Renal cortex interstitium (tissue), 11 donors: ENCODE measurements at regions not wholly inside any gene's neighbourhood (a gene's known extent, or its start where the extent isn't known, plus 50 kb on each side); places are given as distances from the start of the nearest gene placed in this dataset.
"Not testable (repeated sequence)": the region's sequence is repeated elsewhere in the genome, so short reads cannot be mapped to it uniquely, and the experiment has no call there.

ENCODE experiments used
- DNase-seq, 11 donors: peaks; one replicate each; pipeline ENCODE4 v3.0.0-alpha.2; 2013; ENCODE audit warnings: low read depth in 9 of 11, low spot score in 4 of 11; ENCODE audit errors: extremely low read depth in 1 of 11

DNA sequence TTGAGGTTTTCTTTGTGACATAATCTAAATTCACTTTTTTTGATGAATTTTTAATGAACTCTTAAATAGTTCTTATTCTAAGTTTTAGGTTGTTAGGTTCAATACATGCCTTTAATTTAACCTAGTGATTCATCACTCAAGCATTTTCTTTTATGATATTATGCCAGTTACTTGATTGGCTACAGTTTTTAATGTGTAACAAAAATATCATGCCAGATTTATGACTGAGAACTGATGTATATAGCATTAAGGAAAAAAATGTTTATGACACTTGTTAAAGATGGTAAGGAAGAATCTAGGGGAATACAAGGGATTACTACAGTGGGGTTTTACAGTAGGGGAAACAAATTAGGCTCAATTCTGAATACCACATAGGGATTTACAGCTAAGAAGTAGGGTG, 103.1 kb downstream of the VGLL3 start:
- no peak for DNase-seq

DNA sequence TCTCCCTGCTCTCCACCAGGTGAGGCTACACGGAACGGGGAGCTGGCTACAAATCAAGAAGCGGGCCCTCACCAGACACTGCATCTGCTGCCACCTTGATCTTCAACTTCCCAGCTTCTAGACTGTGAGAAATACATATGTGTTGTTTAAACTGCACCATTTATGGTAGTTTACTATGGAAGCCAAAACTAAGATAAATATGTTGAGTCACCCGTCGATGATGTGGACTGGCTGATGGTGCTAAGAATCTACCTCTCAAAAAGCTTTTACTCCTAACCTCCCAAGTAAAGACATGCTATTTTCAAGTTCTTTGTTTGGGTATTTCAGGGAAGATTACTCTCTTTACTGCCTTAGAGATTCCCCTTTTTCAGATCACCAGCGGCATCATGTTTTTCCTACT, 110.9 kb downstream of the VGLL3 start:
- no peak for DNase-seq

DNA sequence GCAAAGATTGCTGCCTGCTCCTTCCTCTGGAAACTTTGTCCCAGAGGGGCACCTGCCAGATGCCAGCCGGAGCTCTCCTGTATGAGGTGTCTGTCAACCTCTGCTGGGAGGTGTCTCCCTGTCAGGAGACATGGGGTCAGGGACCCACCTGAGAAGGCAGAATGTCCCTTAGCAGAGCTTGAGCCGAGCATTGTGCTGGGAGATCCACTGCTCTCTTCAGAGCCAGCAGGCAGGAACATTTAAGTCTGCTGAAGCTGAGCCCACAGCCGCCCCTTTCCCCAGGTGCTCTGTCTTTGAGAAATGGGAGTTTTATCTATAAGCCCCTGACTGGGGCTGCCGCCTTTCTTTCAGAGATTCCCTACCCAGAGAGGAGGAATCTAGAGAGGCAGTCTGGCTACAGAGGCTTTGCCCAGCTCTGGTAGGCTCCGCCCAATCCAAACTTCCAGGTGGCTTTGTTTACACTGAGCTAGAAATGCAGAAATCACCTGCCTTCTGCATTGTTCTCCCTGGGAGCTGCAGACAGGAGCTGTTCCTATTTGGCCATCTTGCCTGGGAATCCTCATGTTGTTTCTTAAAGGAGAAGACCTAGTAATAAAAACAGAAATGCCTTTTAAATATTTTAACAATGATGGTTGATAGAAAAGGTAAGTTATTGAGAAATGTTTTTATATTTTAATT, 114.3 kb downstream of the VGLL3 start:
- DNase-seq = not testable (repeated sequence)

DNA sequence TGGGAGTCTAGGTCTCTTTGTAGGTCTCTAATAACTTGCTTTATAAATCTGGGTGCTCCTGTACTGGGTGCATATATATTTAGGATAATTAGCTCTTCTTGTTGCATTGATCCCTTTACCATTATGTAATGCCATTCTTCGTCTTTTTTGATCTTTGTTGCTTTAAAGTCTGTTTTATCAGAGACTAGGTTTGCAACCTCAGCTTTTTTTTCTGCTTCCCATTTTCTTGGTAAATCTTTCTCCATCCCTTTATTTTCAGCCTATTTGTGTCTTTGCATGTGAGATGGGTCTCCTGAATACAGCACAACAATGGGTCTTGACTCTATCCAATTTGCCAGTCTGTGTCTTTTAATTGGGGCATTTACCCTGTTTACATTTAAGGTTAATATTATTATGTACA, 116.2 kb downstream of the VGLL3 start:
- not testable (repeated sequence) for DNase-seq

DNA sequence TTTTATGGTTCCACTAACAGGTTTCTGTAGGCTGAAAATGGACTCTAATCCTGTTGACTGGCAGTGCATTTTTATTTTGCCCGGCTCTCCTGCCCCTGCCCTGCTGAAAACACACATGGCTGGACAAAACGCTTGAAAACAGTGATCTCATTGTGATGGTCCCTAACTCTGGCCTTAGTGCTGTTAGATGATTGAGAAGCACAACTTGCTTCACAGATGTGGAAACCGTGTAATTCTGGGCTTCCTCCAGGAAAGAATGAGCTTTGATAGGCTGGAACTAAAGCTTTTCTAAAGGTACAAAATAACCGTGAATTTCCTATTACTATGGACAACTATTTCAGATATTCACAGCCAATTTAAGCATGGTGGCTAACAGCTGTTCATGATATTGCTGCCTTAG, 121.4 kb downstream of the VGLL3 start:
- DNase-seq = no peak

DNA sequence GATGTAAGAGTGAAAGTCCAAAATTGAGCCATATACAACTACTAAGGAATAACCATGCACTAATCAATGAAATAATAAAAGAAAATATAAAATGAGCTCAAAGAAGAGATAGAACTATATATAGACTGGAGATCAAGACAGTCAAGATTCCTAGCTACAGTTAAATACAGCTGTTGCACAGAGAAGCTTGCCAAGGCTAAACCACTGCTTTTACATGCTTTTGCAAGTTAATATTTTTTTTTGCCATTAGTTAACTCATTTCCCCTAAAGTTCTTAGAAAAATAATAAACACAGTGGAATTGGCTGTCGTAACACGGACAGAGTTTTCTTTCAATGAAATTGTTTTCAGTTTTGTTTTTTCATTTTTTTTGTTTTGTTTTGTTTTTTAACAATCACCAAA, 123.0 kb downstream of the VGLL3 start:
- DNase-seq = no peak

DNA sequence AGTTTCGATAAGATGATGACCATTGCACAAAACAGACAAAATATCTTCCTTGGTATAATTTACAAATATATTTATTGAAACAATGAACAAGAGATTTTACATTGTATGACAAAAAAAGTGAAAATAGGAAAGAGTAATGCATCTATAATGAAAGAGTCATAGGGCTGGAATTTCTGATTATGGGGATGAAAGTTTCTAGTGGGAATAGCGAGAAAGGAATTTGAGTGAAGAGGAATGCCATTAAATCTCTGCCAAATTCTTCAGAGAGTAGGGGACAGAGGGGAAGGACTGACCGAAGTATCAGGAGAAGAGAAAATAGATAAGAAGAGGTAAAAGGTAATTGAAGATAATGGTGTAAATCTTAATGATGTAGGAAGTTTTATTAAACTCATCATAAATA, 125.4 kb downstream of the VGLL3 start:
- no peak for DNase-seq

DNA sequence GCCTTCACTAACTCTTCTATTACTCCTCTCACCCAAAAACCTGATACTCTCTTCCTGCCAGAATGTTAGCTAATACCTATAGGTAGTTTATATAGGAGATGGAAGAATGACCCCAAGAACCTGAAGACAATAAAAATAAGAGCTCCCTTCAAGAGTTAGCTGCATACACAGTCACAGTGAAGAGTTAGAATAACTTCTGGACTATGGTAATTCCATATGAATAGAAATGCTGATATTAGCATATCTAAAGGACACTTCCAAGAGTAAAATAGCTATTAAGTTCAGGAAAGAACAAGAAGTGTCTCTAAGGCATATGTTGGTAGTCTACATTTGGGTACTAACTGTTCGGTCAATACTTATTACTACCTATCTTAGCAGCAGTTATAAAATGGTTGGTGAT, 134.2 kb downstream of the VGLL3 start:
- DNase-seq = no peak

DNA sequence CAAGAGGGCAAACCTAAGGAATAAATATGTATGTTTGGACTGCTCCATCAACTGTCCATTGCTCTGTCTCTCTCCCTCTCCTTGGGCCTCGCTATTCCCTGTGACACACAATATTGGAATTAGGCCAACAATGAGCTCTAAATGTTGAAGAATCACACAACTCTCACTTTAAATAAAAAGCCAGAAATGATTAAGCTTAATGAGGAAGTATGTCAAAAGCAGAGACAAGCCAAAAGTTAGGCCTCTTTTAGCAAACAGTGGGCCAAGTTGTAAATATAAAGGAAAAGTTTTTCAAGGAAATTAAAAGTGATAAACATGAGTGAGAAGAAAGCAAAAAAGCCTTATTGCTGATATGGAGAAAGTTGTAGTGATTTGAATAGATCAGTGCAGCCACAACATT, 141.0 kb downstream of the VGLL3 start:
- DNase-seq = no peak

DNA sequence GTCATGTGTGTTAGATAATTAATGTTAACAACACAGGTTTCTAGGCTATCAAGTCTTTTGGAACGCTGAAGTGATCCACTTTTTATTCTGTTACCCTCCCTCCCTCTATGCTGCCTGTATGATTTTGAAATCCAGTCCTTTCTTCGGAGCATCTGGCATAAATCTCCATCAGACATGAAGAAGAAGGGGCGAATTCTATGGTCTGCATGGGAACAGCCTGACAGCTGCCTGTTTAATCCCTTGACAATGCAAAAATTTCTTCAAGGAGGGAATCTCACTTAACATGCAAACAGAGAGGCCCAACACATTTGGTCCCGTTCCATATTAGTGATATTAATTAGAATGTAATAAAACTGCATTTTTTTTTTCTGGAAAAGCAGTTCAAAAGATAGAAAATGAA, 145.2 kb downstream of the VGLL3 start:
- no peak for DNase-seq

DNA sequence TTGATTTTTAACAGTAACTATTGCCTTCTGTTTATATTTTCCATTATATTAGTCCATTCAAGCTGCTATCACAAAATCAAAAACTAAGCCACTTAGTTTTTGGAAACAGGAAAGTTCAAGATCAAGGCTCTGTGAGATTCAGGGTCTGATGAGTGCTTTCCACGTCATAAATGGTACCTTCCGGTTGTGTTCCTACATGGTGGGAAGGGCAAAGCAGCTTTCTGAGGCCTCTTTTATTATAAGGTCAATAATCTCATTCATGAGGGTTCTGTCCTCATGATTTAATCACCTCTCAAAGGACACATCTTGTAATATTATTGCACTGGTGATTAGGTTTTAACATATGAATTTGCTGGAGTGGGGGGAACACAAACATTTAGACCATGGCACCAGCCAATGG, 152.0 kb downstream of the VGLL3 start:
- no peak for DNase-seq

DNA sequence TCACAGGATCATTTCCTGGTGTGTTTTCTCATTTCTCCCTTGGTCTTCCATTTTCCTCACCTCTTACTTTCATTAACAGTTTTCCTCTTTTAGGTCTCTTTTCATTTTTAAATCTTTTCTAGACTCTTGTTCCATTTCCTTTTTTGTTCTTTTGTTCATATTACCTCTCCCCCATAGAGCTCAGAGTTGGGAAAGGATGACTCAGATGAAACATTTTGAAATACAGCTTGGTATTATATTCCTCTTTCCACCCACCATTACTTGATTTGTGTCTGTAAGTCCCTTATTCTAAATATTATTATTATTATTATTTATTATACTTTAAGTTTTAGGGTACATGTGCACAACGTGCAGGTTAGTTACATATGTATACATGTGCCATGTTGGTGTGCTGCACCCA, 153.1 kb downstream of the VGLL3 start:
- DNase-seq = no peak

DNA sequence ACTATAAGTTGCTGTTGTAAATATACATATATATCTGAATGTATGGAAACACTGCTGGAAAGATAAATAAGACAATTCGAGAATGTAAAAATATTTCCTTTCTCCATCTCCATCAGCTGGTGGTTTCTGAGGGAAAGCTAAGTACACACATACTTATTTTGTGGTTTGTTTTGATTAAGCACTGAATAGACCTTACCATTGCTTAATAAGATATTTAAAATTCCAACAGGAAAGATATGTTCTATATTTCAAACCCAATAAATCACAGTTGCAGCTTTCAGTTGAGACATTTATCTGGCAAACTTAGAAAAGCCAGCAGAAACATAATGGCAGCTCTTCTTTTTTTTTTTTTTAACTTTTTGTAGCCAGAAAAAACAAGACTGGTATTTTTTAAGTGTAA, 160.4 kb downstream of the VGLL3 start:
- DNase-seq = no peak

DNA sequence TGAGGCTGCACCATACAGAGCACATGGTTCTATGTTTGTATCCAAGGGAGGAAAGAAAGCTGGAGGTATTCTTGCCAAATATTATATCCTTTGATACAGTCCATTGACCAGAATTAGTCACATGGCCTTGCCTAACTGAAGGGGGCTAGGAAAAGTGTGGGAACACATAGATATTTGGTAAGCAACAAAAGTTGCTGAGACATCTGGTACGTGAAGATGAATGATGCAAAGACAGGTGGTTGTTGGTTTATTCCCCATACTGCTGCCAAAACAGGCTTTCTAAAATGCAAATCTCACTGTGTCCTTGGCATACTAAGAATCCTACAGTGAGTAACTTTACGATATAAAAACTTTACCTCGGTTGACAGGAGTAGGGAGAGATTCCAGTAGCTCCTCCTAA, 162.2 kb downstream of the VGLL3 start:
- DNase-seq = no peak

DNA sequence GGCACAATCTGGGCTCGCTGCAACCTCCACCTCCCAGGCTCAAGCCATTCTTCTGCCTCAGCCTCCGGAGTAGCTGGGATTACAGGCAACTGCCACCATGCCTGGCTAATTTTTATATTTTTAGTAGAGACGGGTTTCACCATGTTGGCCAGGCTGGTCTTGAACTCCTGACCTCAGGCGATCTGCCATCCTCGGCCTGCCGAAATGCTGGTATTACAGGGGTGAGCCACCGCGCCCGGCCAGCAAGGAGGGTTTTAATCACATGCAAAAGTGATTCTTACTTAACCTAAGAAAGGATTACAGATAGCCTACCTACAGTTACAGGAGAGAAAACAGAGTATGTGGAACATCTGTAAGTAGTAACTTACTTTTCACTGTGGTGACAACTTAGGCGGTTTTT, 163.4 kb downstream of the VGLL3 start:
- DNase-seq = not testable (repeated sequence)

DNA sequence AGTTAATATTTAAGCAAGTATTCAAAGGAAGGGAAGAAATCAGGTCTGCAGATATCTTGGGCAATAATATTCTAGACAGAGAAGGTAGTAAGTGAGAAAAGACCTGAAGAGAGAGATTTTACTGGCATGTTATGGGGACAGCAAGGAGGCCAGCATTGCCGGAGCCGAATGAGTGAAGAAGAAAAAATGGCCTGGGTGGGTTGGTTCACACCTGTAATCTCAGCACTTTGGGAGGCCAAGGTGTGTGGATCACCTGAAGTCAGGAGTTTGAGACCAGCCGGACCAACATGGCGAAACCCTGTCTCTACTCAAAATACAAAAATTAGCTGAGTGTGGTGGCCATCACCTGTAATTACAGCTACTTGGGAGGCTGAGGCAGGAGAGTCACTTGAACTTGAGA, 164.7 kb downstream of the VGLL3 start:
- no peak for DNase-seq

DNA sequence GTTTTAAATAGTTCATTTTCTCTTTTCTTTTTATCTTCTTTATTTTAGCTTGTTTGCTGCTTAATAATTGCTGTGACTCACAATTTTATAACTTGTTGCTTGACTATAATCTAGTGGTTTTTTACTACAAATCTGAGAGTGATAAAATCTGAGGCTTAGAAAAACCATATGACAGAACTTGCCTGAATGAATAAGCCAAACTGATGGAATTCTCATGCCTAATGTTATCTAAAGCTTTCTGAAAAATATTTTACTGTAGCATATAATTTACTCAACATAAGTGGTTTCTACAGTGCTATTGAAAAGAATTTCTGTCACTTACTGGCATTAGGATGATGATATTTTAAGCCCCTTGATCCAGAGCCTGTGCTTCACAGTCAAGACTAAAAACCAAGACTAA, 175.1 kb downstream of the VGLL3 start:
- no peak for DNase-seq

DNA sequence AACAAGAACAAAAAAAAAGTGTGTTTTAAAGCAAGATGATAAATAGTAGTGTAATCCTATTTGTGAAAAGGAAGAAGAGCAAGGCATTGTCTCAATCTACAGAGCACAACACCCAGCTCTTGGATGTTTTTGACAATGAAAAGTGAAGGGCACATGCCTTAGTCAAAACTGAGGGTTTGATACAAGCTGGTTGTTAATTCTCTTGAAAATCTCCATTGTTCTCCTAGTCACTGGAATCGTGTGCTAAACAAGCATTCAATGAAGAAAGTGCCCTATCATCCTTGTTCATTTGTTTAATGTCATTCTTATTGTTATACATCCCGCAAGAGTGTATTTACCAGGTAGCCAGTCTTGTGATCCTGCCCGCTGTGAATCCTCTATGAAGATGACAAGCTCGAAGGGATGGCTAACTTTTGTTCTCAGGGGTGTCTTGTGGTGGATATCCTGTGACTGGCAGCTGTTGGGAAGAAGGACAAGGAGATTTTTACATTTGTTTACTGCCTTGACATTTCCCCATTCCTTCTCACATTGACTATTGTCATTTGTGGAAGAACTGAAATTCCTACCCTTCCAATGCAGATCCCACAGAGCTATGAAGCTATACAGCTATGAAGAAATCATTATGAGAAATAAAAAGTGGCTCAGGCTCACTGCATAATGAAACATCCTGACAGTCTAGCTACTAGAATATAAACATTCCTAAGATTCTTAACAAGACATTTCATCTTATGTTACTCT, 175.9 kb downstream of the VGLL3 start:
- peak in 1 of 11 donors; percentile 1 for DNase-seq

DNA sequence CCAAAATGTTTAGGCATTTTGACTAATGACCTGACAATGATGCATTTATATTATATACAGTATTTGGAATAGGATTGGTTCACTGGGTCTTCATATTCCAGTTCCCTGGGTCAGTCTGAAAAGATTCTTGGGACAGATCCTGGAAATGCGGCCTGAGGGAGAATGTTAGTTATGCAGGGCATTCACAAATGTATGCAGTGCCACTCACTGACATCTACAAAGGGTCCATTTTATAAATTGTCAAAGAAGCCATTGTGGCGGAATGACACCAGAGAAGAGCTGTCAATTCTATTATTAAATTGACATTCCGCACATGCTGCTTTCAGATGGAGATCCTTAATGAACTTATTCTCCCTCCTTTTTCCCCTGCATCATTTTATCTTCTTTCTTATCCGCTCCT, 176.6 kb downstream of the VGLL3 start:
- DNase-seq = no peak

DNA sequence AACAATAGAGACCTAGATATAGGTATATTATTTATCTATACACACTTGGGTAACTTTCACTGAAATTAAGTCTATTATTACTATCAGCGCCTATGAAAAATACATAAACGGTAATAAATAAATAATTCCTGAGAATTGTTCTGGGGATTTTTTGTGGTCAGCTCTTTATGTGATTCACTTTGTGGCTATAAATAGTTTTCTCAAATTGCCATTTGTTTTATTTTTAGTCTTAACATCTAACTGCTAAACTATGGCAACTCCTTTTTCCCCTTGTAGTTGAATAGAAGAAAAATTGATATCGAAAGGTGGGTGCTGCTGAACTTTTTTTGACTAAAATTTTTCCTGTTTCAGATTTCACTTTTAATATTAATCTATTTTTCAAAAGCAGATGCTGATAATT, 189.0 kb downstream of the VGLL3 start:
- no peak for DNase-seq

DNA sequence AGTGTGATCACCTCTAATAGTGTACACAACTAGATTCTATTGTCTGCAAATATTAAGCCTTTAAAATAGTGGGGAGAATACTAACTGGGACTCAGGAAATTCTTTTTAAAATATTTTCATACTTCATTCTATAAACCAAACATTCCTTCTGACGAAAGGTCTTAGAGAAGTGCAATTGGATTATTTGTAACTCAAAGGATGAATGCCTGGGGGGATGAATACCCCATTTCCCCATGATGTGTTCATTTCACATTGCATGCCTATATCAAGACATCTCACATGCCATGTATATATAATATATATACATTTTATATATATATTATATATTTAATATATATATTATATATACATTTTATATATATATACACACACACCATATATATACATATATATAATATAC, 189.9 kb downstream of the VGLL3 start:
- DNase-seq = no peak
